NCI-H2107 (cell line): ENCODE measurements at regions not wholly inside any gene's neighbourhood (a gene's known extent, or its start where the extent isn't known, plus 50 kb on each side); places are given as distances from the start of the nearest gene placed in this dataset.
"Not testable (repeated sequence)": the region's sequence is repeated elsewhere in the genome, so short reads cannot be mapped to it uniquely, and the experiment has no call there.

Source experiments
- DNase-seq: peaks from one replicate; lab custom pipeline; 2025; lab: John Stamatoyannopoulos, UW

- DNase-seq: peak; percentile 18
Measured at GRCh38 chr2:138219961-138220360, 255.7 kb downstream of the HNMT start.

- DNase-seq: no peak
Measured at GRCh38 chr2:138221358-138221757, 257.1 kb downstream of the HNMT start.

DNA sequence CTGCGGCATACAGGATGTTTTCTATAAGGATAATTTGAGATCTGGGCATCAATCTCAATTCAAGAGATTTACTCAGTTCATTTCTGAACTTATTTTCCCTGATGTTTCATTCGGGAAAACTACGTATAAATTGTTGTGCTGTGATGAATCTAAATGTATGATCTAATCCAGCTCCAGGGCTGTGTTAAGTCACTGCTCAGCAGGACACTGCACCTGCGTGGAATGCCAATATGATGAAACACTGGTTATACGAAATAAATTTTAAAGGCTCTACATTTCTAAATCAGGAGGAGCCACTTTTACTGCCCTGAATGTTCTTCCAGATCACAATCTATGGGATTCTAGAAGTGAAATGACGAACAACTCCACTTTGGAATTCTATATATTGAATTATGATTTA is 259.0 kb downstream of the HNMT start:
- no peak for DNase-seq

DNA sequence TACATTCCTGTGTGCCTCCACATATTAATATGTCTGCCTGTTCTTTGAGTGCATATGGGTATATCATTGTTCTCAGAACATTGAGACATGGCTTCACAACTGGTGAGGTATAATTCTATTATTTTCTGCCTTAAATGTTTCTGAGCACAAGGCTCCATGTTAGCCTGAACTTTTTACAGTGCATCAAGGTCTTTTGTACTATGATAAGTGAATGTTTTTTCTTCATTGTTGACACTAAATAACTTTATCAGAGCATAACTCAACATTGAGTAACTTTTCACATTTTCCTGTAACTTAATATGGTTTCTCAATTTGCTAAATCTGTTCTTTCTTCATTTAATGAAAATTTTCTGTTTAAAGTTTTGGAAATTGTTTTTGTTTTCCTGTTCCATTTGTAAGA is 262.9 kb downstream of the HNMT start:
- DNase-seq: no peak

GRCh38 chr2:138228101-138228500 is 263.8 kb downstream of the HNMT start:
- no peak for DNase-seq

GRCh38 chr2:138234265-138234664 is 267.3 kb upstream of the SPOPL start:
- DNase-seq: no peak

GRCh38 chr2:138235041-138235440 is 266.5 kb upstream of the SPOPL start:
- no peak for DNase-seq

- DNase-seq: no peak
Measured at GRCh38 chr2:138236142-138236541, 265.4 kb upstream of the SPOPL start.

DNA sequence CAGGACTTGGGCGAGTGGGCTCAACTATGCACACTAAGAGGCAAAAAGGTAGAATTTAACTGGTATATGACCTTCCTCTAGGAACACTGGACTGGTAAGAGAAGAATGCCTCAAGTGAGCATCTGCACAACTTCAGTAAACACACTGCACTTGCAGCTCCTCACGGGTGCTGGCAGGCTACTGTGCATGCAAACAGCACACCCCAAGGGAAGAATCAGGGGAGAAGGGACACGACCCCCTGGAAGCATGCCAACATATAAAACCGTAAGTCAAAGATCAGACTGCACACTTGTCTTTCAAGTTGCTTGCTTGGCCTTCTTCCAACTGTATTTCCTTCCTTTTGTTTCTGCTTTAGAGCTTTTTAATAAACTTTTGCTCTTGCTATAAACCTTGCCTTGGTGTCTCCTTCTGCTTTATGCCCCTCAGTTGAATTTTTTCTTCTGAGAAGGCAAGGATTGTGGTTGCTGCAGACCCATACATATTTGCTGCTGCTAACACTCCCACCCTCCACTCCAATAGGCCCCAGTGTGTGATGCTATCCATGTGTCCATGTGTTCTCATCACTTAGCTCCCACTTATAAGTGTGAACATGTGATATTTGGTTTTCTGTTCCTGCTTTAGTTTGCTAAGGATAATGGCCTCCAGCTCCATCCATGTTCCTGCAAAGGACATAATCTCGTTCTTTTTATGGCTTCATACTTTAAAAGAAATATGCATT is 263.7 kb upstream of the SPOPL start:
- DNase-seq: no peak

DNA sequence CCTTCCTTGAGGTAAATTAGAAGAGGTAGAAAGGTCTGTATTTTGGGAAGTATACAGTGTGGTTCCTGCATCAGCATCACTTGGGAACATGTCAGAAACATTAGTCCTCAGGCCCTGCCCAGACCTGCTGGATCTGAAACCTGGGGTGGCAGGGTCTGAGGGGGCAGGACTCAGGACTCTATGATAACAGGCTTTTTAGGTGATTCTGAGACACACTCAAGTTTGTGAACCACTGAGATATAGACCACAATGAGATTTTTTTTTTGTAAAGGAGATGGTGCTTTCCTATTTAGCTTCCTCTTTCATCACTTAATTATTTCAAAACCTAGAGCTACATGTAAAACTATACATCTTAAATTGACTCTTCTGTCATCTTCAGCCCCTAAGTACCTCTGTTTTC is 262.7 kb upstream of the SPOPL start:
- no peak for DNase-seq

DNA sequence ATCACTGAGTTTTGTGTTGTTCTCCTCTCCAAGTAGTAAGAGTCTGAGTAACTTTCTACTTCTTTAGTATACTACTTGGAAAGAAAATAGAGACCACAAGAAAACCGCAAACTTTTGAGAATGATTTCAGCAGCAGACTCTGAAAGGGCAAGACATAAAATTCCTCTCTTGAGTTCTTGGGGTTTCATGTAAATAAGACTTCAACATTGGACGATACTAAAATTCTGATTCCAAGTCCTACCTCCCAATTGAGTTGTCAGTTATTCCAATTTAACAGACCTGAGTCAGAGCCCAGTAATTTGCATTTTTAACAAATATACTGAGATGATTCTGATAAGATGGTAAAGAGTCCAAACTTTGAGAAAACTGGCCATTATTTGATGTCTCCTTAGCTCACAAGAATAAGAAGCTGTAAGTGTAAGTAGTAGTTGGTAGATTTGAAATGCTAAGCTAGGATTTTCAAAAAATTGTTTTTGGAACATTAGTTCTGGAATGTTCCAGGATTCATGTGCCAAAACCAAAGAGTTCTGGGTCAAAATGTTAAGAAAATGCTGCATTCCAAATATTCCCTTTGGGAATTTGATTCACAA is 261.6 kb upstream of the SPOPL start:
- DNase-seq: no peak

DNA sequence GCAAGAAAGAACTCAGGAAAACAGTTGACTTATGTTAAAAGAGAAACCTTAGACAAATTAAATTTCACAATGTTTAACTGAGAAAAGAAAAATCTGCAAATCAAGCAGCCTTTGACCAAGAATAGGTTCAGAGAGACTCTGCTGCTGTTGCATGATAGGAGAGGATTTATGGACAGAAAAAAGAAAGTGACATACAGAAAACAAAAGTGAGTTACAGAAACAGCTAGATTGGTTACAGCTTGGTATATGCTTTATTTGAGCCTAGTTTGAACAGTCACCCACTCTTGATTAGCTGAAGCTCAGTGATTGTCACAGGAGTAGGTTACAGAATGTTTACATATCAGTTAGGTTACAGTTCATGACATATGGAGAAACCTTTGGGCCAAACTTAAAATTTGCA is 258.2 kb upstream of the SPOPL start:
- DNase-seq: no peak

GRCh38 chr2:138244501-138244925 is 257.1 kb upstream of the SPOPL start:
- DNase-seq: no peak

DNA sequence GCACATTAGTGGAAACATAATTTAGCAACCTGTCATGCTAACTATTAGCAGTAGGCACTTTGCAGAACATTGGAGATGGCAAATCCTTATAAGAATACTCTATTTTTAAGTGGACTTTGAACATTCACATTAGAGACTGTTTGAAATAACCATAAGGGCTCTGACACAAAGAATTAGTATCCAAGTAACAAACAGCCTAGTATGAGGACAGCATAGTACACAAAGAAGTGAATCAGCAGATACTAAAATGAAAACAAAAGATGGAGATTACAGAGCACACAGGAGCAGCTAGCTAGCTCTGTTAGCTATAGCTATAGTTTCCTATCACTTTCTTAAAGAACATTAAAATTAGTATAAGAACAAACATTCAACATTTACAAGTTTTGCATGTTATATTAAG is 256.3 kb upstream of the SPOPL start:
- no peak for DNase-seq

DNA sequence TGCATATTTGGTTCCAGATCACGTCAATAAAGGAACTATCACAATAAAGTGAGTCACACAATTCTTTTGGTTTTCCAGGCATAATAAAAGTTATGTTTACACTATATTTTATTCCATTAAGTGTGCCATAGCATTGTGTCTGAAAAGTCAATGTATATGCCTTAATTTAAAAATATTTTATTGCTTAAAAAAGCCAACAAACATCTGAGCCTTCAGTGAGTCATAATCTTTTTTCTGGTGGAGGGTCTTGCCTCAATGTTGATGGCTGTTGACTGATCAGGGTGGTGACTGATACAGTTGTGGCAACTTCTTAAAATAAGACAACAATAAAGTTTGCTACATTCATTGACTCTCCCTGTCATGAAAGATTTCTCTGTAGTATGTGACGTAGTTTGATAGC is 254.3 kb upstream of the SPOPL start:
- DNase-seq: no peak

DNA sequence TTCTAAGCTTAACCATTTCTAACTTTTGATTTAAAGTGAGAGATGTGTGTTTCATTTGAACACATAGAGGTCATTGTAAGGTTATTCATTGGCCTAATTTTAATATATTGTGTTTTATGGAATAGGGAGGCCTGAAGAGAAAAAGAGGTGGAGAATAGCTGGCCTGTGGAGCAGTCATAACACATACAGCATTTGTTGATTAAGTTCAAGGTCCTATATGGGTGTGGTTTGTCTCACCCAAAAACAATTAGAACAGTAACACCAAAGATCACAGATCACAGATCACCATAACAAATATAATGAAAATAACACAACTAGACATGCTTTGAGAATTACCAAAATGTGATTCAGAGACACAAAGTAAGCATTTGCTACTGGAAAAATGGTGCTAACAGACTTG is 252.4 kb upstream of the SPOPL start:
- no peak for DNase-seq

- DNase-seq: not testable (repeated sequence)
Measured at GRCh38 chr2:138250843-138251320, 250.7 kb upstream of the SPOPL start.

DNA sequence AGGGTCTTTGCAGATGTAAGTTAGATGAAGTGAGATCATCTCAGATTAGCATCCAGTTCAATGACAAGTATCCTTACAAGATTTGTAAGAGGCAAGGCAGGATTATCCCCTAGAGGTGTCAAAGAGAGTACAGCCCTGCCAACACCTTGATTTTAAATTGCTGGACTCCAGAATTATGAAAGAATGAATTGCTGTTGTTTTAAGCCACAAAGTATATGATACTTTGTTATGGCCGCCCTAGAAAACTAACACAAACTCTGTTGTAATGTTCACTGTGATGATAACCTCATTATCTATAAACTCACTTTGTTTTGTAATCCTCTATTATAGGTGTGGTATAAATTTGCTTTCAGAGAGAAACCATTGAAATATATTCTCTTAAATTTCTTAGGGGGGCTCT is 249.0 kb upstream of the SPOPL start:
- no peak for DNase-seq

DNA sequence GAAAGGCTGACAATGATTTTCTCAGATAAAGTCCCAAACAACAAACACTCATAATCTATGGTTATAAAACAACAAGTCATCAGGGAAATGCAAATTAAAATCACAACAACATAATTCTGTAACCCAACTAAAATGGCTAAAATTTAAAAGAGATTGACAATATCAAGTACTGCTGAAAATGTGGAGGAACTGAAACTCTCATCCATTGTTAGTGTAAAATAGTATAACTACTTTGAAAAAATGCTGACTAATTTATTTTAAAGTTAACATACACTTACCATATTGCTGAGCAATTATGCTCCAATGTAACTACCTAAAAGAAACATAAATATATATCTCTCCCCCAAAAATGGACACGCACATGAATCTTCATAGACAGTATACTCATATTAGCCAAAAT is 245.9 kb upstream of the SPOPL start:
- DNase-seq: no peak

DNA sequence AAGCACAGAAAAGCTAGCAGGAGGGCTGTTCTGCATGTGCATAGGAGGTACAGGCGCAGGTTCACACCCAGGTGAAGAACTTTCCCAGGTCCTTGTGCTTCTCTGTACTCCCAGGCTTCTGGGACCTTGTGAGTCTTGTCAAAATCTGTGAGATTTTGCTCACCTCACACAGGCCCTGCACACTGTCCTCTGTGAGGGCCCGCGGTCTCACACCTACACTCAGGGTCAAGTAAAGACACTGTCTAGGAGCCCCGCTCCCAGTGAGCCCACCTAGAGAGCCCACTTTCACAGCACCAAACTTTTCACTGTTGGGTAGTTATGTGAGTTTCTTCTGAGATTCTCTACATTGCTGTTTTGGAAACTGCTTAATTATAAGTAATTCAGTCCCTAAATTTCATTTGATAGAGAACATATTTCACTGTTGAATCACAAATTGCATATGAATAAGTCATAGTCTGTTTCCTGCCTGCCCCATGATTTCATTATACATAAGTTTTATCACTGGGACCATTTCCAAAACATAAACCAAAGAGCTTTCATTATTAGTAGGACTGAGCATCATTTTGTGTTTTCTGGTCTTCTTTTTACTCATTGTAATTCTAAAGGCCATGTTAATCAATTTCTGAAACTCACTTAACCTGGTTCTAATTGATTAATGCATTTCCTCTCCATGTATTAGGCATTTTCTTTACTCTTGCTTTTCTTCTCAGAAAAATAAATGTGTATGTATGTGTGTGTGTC is 234.2 kb upstream of the SPOPL start:
- no peak for DNase-seq

DNA sequence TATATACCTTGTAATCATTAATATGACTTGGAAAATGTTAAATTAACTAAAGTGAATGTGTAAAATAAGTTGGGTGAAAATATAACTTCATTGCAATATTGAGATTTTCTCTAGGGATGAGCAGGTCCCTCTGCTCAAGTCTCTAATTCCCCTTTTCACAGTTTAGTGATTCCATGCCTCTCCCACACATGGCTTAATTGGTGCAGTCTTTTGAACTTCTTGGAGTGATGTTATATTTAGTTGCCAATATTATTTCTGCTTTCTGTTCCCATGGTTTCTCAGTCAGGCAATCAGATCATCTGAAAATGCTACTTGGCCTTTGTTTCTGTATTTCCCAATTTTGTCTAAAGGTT is 233.7 kb upstream of the SPOPL start:
- no peak for DNase-seq

DNA sequence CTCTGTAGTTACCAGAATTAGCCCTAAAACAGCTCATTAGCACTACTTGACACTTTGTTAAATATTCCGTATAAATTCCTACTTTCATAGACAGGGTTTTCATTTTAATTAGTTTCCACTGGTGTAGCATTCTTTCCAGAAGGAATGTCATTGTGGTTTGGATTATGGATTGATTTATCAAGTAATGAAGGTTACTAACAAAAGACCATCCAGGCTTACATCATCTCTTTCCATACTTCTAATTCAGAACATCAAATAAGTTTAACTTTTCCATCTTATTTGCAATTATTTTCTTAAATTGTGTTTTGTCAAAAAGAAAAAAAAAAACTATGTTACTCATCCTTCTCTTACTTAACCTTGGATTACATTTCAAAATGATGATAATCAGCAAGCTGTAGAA is 231.8 kb upstream of the SPOPL start:
- no peak for DNase-seq

GRCh38 chr2:138271467-138271866 is 230.1 kb upstream of the SPOPL start:
- DNase-seq: no peak
